ENCODE measurements at regions not wholly inside any gene's neighbourhood (a gene's known extent, or its start where the extent isn't known, plus 50 kb on each side); places are given as distances from the start of the nearest gene placed in this dataset.

DNA sequence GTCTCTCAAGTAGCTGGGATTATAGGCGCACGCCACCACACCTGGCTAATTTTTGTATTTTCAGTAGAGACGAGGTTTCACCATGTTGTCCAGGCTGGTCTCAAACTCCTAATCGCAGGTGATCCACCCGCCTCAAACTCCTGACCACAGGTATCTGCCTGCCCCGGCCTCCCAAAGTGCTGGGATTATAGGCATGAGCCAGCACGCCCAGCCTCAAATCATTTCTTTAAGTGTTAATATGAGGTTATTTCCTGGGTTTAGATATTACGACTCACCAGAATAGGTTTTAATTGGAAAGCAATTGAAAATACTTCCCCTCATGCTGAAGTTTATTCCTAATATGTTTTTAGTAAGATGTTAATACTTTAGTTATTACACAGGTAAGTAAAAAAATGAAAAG is 144.5 kb downstream of the NUFIP1 start:
- TF ChIP-seq, protein P1, sequence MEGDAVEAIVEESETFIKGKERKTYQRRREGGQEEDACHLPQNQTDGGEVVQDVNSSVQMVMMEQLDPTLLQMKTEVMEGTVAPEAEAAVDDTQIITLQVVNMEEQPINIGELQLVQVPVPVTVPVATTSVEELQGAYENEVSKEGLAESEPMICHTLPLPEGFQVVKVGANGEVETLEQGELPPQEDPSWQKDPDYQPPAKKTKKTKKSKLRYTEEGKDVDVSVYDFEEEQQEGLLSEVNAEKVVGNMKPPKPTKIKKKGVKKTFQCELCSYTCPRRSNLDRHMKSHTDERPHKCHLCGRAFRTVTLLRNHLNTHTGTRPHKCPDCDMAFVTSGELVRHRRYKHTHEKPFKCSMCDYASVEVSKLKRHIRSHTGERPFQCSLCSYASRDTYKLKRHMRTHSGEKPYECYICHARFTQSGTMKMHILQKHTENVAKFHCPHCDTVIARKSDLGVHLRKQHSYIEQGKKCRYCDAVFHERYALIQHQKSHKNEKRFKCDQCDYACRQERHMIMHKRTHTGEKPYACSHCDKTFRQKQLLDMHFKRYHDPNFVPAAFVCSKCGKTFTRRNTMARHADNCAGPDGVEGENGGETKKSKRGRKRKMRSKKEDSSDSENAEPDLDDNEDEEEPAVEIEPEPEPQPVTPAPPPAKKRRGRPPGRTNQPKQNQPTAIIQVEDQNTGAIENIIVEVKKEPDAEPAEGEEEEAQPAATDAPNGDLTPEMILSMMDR (IDR thresholded peaks at IDR 0.05; ENCODE audit: low read length) = no peak
- TF ChIP-seq EZH2 (IDR thresholded peaks at IDR 0.05; ENCODE audit: borderline replicate concordance, low read length) = no peak

All from OCI-LY1 (cell line).